GM19395 (cell line): ENCODE measurements at regions not wholly inside any gene's neighbourhood (a gene's known extent, or its start where the extent isn't known, plus 50 kb on each side); places are given as distances from the start of the nearest gene placed in this dataset.

Source experiments
- ATAC-seq: cut with Tn5 transposase; IDR thresholded peaks from one replicate; pipeline ENCODE4 v1.9.1; 2021; ENCODE audit warnings: mild to moderate bottlenecking, moderate library complexity; ENCODE audit not compliant: unreplicated experiment

DNA sequence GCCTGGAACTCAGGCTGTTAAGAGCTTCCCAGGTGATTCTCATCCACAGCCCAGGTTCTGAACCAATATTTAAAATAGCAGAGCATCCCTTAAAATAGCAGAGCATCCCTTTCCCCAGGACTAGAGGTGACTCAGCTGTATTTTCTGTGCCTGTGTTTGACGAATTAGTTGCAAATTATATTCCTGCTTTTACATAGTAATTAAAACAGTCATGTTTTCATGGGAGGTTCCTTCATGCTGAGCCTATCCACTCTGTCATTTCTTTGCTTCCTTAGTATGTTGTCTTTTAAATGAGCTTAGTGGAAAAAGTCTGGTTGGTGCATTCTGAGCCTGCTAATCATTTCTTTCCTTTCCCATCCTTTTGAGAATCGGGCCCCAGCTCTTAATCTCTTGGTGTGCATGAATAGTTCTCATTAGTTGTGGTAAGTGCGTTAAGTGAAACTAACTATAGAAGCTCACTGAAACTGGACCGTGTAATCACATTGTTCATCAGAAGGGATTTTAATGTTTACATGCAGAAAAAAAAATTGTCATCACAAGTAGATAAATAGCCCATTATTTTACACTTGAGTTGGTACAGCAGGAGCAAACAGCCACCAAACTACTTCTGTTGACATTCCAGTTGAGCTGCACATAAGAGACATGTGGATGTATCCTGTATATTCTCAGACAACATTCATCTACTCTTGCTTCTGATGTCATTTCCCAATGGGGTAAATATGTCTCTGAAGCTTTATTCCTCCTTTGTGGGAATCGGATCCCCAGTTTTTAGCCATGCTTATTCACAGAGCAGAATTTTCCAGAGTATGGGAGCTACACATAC is 596.9 kb upstream of the WWC1 start:
- no peak for ATAC-seq

DNA sequence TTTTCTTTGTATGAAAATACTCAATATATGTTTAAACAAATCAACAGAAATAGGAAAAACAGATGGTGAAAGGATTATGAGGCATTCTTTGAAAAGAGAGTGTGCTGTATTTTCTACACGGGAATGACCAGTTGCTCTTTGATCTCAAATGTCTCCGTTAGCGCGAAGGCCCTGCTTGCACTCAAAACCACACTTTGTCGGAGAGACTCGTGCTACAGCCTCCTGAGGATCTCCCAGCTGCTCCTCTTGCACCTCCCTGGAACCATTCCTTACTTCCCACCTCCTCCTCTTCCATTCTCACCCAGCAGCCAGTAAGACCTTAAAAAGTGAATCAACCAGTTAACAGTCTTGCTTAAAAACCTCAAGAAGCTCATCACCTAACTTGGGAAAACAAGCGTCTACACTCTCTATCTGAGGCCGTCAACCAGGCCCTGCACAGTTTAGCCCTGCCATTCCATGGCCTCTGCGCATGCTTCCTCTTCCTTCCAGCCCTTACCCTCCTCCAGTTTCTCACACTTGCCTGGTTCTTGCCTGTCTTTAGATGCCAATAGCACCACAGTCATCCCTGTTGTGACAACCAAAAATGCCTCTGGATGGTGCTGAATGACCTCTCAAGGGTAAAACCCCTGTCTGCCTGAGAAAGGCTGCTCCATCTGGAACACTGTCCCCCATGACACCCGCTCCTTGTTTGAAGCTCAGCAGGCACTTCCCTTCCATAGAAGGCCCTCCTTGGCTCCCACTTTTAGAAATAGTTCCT is 594.7 kb upstream of the WWC1 start:
- ATAC-seq, result no peak

DNA sequence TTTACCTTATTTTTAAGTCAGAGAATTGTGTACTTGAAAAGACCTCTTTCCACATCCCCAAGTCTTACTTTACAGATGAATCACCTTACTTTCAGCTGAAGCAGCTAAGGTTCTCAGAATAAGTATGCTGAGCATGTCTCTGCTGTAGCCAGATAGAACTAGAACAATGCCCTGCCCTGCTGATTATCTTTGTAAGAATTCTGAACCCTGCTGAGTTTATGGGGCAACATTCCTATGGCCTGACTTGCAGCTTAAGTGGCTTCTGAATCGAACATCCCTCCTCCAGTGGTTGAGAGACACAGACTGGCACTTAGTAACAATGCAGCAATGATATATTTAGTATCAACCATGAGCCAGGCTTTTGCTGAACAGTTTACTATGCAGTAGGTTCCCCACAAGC is 592.0 kb upstream of the WWC1 start:
- ATAC-seq, result no peak

DNA sequence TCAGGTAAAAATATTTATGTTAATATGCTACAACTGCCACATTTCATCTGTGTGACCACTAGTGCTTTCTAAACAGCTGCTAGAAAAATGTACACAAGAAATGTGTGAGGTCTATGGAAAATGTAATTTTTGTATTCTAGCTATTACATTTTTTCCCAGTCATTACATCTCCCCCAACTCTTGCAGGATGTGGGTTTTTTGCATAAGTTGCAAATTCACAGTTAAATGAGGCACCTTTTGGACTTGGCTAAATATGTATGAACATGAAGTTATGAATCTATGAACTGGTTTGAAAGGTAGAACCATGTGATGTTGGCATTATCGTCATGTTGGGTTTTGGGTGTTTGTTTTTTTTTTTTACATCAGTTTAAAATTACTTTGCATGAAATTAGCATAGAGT is 590.4 kb upstream of the WWC1 start:
- ATAC-seq, result no peak

DNA sequence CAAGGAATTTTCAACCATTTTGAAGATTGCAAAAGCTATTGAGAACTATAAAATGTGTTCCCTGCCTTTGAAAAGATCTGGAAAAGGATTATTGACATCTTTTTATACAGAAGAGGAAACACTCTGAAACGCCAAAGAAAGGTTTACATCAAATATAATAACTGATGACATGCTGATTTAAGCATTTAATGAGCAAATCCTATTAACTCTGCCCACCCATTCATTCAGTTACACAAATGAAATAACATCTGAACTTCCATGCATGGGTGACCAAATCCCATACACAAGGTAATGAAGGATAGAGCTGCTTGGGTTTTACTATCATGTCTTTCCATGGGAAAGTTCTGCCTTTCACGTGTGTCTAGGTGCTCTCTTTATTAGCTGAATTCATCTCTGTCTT is 589.4 kb upstream of the WWC1 start:
- ATAC-seq, result no peak

DNA sequence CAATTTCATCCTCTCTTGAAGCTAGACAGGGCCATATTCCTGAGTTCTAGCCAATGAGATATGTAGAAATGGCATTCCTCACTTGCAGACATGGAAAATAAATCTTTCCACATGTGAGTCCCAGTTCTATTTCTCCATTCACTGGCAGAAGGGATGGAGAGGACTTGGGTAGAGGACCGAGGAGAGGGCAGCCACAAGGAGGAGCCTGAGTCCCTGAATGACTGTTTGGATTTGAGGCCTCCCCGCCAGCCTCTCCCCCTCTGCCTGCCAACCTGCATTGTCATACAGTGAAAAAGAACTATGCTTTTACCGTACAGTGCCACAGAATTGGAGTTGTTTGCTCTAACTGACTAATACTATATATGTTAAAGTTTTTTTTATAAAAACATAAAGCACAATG is 583.0 kb upstream of the WWC1 start:
- no peak for ATAC-seq

DNA sequence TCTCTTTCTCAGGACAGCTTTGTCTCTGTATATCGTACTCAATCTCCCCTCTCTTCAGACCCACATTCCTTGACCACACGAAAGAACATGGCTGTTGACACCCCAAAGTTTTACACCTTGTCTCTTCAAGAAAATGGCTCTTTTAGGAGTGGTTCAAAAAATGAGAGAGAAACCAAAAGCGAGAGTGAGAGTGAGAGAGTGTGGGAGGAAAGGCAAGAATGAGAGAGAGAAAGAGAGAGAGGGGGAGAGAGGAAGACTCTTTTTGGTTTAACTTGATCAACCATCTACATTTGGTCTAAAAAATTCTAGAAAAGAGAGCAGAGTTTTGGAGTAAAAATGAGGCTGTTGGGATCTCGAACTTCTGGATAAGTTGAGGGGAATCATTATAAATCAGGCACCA is 581.8 kb upstream of the WWC1 start:
- ATAC-seq, result peak; percentile 76

DNA sequence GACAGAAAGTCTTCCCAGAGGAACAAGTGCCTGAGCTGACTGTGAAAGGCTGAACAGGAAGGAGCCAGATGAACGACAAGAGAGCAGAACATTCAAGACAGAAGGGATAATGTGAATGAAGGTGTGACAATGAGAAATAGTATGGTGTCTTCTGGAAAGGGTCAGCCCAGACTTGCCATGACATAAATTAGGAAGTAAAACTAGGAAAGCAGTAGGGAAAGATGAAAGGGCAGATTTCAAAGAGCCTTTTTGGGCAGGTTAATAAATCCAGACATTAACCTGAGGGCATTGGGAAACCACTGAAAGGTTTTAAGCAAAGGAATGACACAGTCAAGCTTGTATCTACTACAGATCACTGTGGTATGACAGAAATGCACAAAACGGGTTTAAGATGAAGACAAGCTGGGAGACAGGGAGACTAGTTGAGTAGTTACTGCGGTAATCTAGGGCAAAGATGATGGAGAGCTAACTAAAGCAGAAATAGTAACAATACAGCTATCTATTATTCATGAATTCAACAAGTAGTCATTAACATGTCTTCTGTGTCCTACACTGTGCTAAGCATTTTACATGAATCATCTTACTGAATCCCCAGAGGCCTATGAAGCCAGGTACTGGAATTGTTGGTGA is 580.9 kb upstream of the WWC1 start:
- no peak for ATAC-seq

DNA sequence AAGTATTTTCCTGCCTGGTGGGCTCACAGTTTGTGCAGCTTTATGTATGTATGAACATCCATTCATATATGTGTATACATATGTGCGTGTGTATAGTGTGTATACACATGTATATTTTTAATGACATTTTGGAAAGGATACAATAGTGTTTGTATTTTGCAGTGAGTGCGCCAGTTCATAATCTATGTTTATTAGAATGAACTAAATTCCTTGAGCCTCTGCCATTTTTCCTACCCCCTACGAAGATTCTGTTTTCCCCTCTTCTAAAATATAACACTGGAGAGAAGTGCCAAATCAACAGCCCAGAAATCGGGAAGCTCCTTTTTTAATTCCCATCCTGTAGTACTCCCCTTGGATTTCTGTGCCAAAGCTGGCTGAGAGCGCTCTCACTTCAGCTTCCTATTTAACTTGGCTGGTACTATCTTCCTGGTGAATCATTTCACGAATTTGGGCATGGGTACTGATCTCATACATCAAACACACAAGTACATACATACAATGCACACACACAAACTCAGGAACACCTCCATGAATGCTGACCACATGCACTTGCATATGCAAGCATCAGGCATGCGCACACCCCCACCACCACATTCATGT is 578.4 kb upstream of the WWC1 start:
- no peak for ATAC-seq

DNA sequence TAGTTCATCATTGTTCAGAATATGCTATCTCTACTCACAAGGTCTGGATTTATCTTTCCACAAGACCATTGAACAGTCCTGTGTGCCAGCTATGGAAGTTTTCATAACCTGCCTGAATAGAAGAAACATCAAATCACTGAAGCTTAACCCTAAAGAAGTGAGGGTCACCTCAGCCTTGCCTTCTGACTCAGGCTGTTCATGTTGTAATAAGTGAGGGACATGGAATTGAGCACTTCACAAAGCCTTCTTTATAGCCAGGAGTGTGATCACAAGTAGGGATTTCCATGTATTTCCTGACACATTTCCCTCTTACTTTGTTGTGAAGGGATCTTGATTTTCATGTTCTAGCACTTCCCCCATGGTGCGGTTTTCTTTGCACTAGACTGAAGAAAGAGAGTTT is 577.5 kb upstream of the WWC1 start:
- no peak for ATAC-seq

DNA sequence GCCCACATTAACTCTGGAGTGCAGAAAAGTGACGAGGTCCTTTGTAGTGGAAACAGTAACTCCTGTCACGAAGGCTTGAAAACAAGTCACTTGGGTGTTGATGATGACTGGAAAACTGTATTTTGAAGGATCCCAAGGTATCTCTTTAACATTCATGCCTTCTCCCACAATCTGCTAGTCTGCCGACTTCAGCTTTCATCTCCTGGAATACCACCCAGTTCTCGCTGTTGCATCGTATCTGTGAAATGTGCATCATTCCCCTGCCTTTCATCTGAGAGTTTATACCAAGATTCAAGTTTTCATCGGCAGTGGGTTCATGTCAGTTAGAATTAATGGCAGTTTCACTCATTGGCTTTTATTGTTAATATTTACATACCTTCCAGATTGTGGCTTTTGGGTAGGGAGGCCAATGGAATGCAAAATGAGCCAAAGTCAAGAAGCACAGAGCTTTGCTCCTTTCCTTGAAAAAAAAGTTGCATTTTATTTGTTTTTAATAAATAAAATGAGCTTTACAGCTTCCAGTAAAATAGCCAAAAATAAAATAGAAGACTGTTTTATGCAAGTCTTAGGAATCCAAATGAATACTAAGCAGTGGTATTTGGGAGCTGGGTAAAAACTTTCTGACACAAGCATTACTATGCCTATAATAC is 575.2 kb upstream of the WWC1 start:
- no peak for ATAC-seq

DNA sequence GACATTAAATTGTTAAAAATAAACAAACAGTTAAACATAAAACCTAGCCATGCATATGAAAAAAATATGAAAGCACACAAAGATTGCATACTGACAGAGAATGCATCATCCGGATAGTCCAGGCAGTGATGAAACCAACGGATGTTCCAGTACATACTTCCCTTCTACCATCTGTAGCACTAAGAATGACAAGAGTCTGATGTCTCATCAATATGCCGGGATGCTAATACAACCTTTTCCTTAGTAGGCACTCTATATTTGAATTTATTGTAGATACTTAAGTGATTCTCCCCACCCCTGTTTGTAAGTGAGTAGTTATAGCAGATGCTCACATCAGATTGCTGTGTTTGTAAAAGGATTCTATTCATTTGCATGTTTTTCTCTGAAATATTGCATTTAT is 571.2 kb upstream of the WWC1 start:
- no peak for ATAC-seq

DNA sequence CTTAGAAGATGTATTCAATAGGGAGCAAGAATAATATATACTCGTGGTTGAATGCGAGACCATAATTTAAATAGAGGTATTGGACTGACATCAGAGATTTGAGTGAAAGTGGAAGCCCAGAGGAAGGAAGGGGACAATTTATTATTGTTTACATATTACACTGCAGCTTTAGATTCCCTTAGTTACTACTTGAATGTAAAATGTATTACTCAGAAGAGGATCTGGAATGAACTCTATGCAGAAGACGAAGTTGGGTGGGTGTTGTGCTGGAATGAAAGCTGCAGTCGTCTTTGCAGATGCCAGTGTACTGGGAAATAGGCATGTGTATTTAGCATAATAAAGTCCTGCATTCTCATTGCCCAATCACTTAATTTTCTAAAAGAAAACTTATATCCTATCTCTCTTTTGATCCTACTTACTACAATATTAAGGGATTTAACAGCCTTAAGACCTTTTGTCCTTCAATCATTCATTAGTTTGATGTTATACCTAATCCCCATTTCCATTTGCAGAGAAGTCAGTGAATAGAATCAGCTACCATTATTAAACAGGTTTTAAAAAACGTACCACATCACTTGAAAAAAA is 570.7 kb upstream of the WWC1 start:
- no peak for ATAC-seq

DNA sequence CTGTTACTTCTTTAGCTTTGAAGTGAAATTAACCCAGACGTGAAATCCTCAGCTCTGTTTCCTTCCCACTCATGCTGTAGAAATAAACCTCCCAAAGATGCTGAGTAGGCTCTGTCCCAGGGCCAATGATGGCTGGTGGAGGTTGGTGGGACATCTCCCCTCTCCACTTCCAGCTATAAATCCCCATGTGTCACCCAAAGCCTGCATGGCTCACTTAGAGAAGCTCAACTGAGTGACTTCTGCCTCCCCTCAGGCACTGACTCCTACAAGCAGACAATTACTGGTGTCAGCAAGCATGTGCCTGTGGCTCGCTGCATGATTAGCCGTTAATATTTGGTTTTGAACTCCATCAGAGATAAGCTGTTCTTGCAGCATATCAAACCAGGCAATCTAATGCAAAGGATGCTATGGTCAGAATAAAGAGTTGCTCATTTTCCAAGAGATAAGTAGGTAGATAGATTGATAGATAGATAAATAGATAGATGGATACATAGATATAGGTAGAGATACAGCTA is 569.5 kb upstream of the WWC1 start:
- no peak for ATAC-seq

DNA sequence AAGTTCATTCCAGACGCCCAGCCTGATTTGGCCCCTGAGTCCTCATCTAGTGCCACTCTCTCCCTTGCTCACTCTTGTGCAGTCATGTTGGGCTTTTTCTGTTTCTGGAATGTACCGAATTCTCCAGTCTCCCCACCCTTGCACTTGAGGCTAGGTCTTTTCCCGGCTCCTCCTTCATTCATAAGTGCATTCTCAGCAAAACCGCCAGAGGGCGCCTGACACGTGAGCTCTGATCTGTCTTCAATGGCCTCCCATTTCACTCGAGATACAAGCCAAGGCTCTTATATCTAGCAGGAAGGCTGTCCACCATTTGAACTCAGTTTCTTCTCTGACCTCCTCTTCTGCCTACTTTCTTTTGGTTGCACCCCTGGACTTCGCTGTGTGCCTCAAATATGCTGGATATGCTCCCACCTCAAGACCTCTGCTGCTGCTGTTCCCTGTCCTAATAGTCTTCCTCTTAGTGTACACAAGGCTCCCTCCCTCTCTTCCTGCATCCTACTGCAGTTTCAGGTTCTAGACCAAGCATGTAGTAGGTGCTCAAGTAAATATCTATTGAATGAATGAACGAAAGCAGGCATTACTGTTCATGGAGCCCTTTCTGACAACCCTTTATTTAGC is 568.1 kb upstream of the WWC1 start:
- ATAC-seq, result peak; percentile 99

DNA sequence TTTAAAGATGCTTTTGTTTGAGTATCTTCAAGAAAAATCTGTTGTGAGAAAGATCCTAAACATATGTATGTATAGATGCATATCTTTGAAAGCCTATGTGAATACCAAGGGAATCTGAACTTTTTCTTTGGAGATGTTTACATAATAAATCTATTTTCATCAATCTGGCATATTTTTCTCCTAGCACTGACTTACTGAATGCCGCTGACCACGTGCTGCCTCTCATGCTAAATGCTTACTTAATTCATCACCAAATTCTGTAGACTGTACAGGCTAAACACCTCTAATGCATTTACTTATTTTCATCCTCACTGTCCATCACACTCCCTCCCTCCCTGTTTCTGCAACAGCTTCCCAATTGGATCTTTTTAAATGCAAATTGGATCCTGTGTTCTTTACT is 566.2 kb upstream of the WWC1 start:
- ATAC-seq, result no peak

DNA sequence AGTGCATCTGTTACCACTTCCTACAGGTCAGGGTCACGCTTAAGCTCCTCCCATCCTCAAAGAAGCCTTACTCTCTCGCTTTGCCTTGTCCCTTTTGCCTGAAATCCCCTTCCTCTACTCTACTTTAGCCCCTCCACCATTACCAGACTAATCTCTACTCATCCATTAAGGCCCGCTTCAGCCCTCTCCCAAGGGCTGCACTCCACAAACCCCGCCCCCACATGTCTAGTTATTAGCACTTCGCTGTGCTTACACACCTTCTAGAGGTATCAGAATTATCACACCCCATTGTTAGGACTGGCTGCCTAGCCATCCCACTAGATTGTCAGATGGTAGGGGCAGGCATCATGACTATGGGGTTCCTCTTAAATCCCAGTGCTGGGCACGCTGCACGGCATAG is 565.7 kb upstream of the WWC1 start:
- ATAC-seq, result no peak

DNA sequence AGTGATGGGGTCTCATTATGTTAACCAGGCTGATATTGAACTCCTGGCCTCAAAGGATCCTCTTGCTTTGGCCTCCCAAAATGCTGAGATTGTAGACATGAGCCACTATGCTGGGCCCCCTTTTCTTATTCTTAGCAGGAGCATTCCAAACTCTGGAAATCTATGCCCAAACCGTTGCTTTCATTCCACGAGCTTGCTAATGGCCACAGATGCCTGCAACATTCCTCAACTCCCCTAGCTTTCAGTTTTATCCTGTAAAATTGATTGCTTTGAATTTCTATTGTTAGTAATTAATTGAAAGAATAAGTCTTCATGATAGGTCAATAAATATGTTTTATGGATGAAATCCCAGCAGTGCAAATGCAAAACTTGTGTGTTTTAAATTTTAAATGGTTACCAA is 564.8 kb upstream of the WWC1 start:
- no peak for ATAC-seq

DNA sequence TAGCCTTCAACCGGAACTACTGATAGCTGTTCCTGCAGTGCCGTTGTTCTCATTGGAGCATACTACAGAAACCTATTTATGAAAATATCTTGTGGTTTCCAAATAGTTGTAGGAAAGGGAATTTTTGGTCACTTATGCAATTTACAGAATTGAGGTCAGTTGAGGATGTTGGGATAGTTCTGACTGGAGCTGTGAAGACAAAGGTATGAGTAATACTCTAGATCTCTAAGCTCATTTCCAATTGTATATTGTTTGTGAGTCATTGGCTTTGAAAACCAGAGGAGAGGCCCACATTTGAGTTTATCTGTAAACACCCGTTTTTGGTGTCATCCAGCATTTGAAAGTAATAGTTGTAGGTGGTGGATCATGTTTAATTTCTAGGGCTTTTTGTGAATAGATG is 561.3 kb upstream of the WWC1 start:
- no peak for ATAC-seq

DNA sequence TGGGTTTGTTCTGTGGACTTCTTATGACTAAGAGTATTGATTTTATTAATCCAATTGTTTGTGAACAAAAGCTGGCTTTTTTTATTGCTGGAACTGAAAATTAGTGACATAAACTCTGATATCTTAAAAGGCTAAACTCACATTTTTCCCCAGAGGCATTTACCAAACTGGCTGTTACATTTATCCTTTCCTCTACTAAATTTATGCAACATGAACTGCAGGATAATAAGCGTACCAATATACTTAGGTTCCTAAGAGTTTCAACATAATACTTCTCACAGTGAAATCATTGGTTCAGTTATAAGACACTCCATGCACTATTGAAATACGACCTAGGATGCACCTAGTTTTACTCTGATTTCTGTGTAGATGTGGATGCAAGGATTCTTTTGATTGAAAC is 560.8 kb upstream of the WWC1 start:
- no peak for ATAC-seq
